ENCODE measurements at regions not wholly inside any gene's neighbourhood (a gene's known extent, or its start where the extent isn't known, plus 50 kb on each side); places are given as distances from the start of the nearest gene placed in this dataset.

- Histone ChIP-seq H3K27me3 (ENCODE audit: control insufficient read depth, insufficient read depth, low read length) (no peaks in the 10 kb centered on the region), H3K27ac (ENCODE audit: low read depth, low read length) (no peak overlapping the region), H3K4me1 (ENCODE audit: control insufficient read depth, insufficient read depth, low read length) (no peaks in the 10 kb centered on the region), H3K9me3 (ENCODE audit: control insufficient read depth, insufficient read depth, low read depth, low read length) (no peaks in the 10 kb centered on the region), H3K36me3 (ENCODE audit: control insufficient read depth, insufficient read depth, low read length) (no peaks in the 10 kb centered on the region), H3K4me3 (ENCODE audit: low read depth, low read length) (no peak overlapping the region), H3K9ac (ENCODE audit: low read length) (no peak overlapping the region)
Measured at GRCh38 chr3:18732474-18732873, 307.3 kb upstream of the SATB1 start.

- no peaks in the 10 kb centered on the region for H3K36me3 ChIP-seq (ENCODE audit: control insufficient read depth, insufficient read depth, low read length)
- H3K27ac ChIP-seq (ENCODE audit: low read depth, low read length) = no peak overlapping the region
- H3K9me3 ChIP-seq (ENCODE audit: control insufficient read depth, insufficient read depth, low read depth, low read length) = no peaks in the 10 kb centered on the region
- H3K4me1 ChIP-seq (ENCODE audit: control insufficient read depth, insufficient read depth, low read length) = no peaks in the 10 kb centered on the region
- no peak overlapping the region for H3K4me3 ChIP-seq (ENCODE audit: low read depth, low read length)
- no peaks in the 10 kb centered on the region for H3K27me3 ChIP-seq (ENCODE audit: control insufficient read depth, insufficient read depth, low read length)
- no peak overlapping the region for H3K9ac ChIP-seq (ENCODE audit: low read length)
Measured at GRCh38 chr3:18730491-18730890, 305.4 kb upstream of the SATB1 start.

DNA sequence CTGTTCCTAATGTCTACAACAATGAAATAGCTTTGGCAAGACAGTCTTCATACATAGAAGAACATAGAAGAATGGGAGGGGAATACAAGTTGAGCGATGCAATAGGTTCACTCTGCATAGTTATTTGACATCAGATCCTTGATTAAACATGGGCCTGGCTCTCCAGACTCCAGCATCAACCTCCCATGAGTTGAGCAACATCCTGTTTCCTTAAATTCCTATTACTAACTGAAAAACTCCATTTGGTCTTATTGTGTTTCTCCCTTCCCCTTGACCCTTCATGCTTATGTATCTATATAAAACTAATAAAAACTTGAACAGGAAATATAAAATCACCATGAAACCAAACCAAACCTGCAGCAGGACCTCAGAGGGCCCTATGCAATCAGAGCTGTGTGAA is 304.5 kb upstream of the SATB1 start:
- no peaks in the 10 kb centered on the region for H3K36me3 ChIP-seq (ENCODE audit: control insufficient read depth, insufficient read depth, low read length)
- no peaks in the 10 kb centered on the region for H3K9me3 ChIP-seq (ENCODE audit: control insufficient read depth, insufficient read depth, low read depth, low read length)
- H3K27ac ChIP-seq (ENCODE audit: low read depth, low read length) = no peak overlapping the region
- H3K4me3 ChIP-seq (ENCODE audit: low read depth, low read length) = no peak overlapping the region
- H3K27me3 ChIP-seq (ENCODE audit: control insufficient read depth, insufficient read depth, low read length) = no peaks in the 10 kb centered on the region
- no peak overlapping the region for H3K9ac ChIP-seq (ENCODE audit: low read length)
- no peaks in the 10 kb centered on the region for H3K4me1 ChIP-seq (ENCODE audit: control insufficient read depth, insufficient read depth, low read length)

DNA sequence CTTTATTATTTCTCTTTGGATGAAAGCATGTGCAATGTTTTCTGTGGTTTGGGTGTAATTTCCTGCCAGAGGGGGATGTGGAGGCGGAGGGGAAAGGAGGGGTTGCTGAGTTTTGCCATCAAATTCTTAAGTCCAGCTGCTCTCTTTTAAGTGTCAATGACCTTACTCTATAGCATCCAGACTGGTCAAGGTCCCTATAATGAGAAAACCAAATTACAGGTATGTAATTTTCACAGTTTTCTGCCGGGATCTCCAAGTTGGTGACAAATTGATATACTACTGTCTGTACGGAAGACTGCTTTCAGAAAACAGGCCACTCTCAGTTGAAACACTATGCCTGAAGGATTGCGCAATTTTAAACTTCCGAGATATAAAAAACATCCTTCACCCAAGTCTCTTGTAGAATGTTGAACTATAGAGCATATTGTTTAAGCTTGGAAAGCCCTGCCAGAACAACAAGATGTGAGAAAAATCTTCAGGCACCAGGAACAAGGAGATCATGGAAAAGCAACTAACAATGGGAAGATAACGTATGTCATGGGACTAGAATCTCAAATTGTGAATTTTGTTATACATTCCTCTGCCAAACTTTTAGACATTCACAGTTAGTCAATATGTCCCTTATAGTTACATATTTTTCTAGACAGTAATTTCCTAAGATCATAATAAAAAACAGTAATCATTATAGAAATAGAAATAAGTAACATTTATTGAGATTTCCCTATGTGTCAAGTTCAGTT is 300.7 kb upstream of the SATB1 start:
- H3K4me3 ChIP-seq (ENCODE audit: low read depth, low read length) = no peak overlapping the region
- H3K9ac ChIP-seq (ENCODE audit: low read length) = no peak overlapping the region
- H3K27me3 ChIP-seq (ENCODE audit: control insufficient read depth, insufficient read depth, low read length) = no peaks in the 10 kb centered on the region
- no peak overlapping the region for H3K27ac ChIP-seq (ENCODE audit: low read depth, low read length)
- H3K9me3 ChIP-seq (ENCODE audit: control insufficient read depth, insufficient read depth, low read depth, low read length) = no peaks in the 10 kb centered on the region
- no peaks in the 10 kb centered on the region for H3K36me3 ChIP-seq (ENCODE audit: control insufficient read depth, insufficient read depth, low read length)
- H3K4me1 ChIP-seq (ENCODE audit: control insufficient read depth, insufficient read depth, low read length) = no peaks in the 10 kb centered on the region

DNA sequence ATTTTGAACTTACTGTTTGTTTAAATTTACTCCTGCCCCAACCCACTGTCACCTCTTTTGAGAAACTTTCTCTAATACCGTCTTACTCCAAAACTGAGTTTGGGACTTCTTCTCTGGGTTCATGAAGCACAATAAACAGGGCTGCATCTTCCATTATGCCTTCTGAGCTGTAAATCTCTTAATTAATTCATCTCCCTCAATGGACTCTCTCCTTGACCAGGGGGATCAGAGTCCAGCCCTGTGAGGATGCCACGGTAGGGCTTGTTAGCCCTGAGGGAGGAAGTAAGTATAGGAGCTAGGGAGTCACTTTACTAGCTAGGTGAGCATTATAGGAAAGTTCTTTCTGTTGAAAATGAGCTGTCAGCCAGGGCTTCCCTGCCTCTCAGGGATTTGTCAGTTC is 299.3 kb upstream of the SATB1 start:
- no peaks in the 10 kb centered on the region for H3K36me3 ChIP-seq (ENCODE audit: control insufficient read depth, insufficient read depth, low read length)
- no peak overlapping the region for H3K27ac ChIP-seq (ENCODE audit: low read depth, low read length)
- H3K9me3 ChIP-seq (ENCODE audit: control insufficient read depth, insufficient read depth, low read depth, low read length) = 0 out of 2 replicates have a peak, but pooled peaks cover under 1% of the 10 kb centered on the region
- no peaks in the 10 kb centered on the region for H3K27me3 ChIP-seq (ENCODE audit: control insufficient read depth, insufficient read depth, low read length)
- H3K4me3 ChIP-seq (ENCODE audit: low read depth, low read length) = no peak overlapping the region
- H3K4me1 ChIP-seq (ENCODE audit: control insufficient read depth, insufficient read depth, low read length) = no peaks in the 10 kb centered on the region
- no peak overlapping the region for H3K9ac ChIP-seq (ENCODE audit: low read length)

GRCh38 chr3:18723206-18723810 is 298.2 kb upstream of the SATB1 start:
- Histone ChIP-seq H3K27me3 (ENCODE audit: control insufficient read depth, insufficient read depth, low read length) (no peaks in the 10 kb centered on the region), H3K9me3 (ENCODE audit: control insufficient read depth, insufficient read depth, low read depth, low read length) (0 out of 2 replicates have a peak, but pooled peaks cover 3% of the 10 kb centered on the region), H3K4me3 (ENCODE audit: low read depth, low read length) (no peak overlapping the region), H3K27ac (ENCODE audit: low read depth, low read length) (no peak overlapping the region), H3K36me3 (ENCODE audit: control insufficient read depth, insufficient read depth, low read length) (no peaks in the 10 kb centered on the region), H3K9ac (ENCODE audit: low read length) (no peak overlapping the region), H3K4me1 (ENCODE audit: control insufficient read depth, insufficient read depth, low read length) (no peaks in the 10 kb centered on the region)

GRCh38 chr3:18720543-18720942 is 295.4 kb upstream of the SATB1 start:
- no peak overlapping the region for H3K9ac ChIP-seq (ENCODE audit: low read length)
- no peaks in the 10 kb centered on the region for H3K4me1 ChIP-seq (ENCODE audit: control insufficient read depth, insufficient read depth, low read length)
- no peak overlapping the region for H3K27ac ChIP-seq (ENCODE audit: low read depth, low read length)
- H3K4me3 ChIP-seq (ENCODE audit: low read depth, low read length) = no peak overlapping the region
- no peaks in the 10 kb centered on the region for H3K27me3 ChIP-seq (ENCODE audit: control insufficient read depth, insufficient read depth, low read length)
- H3K9me3 ChIP-seq (ENCODE audit: control insufficient read depth, insufficient read depth, low read depth, low read length) = 0 out of 2 replicates have a peak, but pooled peaks cover 3% of the 10 kb centered on the region
- H3K36me3 ChIP-seq (ENCODE audit: control insufficient read depth, insufficient read depth, low read length) = no peaks in the 10 kb centered on the region

GRCh38 chr3:18717598-18717997 is 292.5 kb upstream of the SATB1 start:
- H3K27me3 ChIP-seq (ENCODE audit: control insufficient read depth, insufficient read depth, low read length) = no peaks in the 10 kb centered on the region
- H3K4me3 ChIP-seq (ENCODE audit: low read depth, low read length) = no peak overlapping the region
- no peak overlapping the region for H3K9ac ChIP-seq (ENCODE audit: low read length)
- H3K9me3 ChIP-seq (ENCODE audit: control insufficient read depth, insufficient read depth, low read depth, low read length) = 0 out of 2 replicates have a peak, but pooled peaks cover 3% of the 10 kb centered on the region
- no peaks in the 10 kb centered on the region for H3K36me3 ChIP-seq (ENCODE audit: control insufficient read depth, insufficient read depth, low read length)
- no peak overlapping the region for H3K27ac ChIP-seq (ENCODE audit: low read depth, low read length)
- no peaks in the 10 kb centered on the region for H3K4me1 ChIP-seq (ENCODE audit: control insufficient read depth, insufficient read depth, low read length)

GRCh38 chr3:18716821-18717220 is 291.7 kb upstream of the SATB1 start:
- no peaks in the 10 kb centered on the region for H3K27me3 ChIP-seq (ENCODE audit: control insufficient read depth, insufficient read depth, low read length)
- H3K9ac ChIP-seq (ENCODE audit: low read length) = no peak overlapping the region
- no peaks in the 10 kb centered on the region for H3K36me3 ChIP-seq (ENCODE audit: control insufficient read depth, insufficient read depth, low read length)
- H3K9me3 ChIP-seq (ENCODE audit: control insufficient read depth, insufficient read depth, low read depth, low read length) = 0 out of 2 replicates have a peak, but pooled peaks cover 3% of the 10 kb centered on the region
- H3K27ac ChIP-seq (ENCODE audit: low read depth, low read length) = no peak overlapping the region
- H3K4me1 ChIP-seq (ENCODE audit: control insufficient read depth, insufficient read depth, low read length) = no peaks in the 10 kb centered on the region
- H3K4me3 ChIP-seq (ENCODE audit: low read depth, low read length) = no peak overlapping the region

DNA sequence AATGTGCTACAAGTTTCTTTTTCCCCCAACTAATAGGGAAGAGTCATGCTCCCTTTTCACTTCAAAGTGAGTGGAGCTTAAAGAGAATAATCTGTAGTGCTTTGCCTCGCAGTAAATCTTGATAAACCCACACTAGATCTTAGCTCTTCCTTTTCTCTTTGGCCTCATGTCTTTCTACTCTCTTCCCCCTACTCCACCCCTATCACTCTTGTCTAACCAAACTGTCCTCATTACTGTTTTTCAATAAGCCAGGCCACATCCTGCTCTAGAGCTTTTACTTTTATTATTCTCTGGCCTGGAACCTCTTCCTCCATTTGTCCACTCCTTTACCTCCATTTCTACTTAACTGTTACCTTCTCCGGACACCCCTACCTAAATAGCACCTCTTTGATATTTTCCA is 291.0 kb upstream of the SATB1 start:
- Histone ChIP-seq H3K4me3 (ENCODE audit: low read depth, low read length) (no peak overlapping the region), H3K9ac (ENCODE audit: low read length) (no peak overlapping the region), H3K27ac (ENCODE audit: low read depth, low read length) (no peak overlapping the region), H3K27me3 (ENCODE audit: control insufficient read depth, insufficient read depth, low read length) (no peaks in the 10 kb centered on the region), H3K36me3 (ENCODE audit: control insufficient read depth, insufficient read depth, low read length) (no peaks in the 10 kb centered on the region), H3K4me1 (ENCODE audit: control insufficient read depth, insufficient read depth, low read length) (no peaks in the 10 kb centered on the region), H3K9me3 (ENCODE audit: control insufficient read depth, insufficient read depth, low read depth, low read length) (0 out of 2 replicates have a peak, but pooled peaks cover 3% of the 10 kb centered on the region)

DNA sequence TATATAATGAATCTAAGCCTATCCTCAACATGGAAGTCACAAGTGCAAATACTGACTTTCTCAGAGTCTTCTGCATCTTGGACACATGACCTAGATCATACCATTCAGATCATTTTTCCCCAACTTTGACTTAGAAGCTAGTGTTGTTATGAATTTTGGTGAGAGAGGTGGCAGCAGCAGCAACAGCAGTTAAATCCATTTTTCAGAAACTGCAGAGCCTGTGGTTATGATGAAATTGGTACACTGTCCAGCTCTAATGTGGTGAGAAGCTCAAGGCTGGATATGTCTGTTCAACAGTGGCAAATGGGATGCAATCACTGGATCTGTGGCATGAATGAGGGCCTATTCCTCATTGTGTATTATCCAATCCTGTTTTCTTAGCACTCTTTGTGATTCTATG is 290.1 kb upstream of the SATB1 start:
- Histone ChIP-seq H3K27ac (ENCODE audit: low read depth, low read length) (no peak overlapping the region), H3K4me3 (ENCODE audit: low read depth, low read length) (no peak overlapping the region), H3K36me3 (ENCODE audit: control insufficient read depth, insufficient read depth, low read length) (no peaks in the 10 kb centered on the region), H3K27me3 (ENCODE audit: control insufficient read depth, insufficient read depth, low read length) (no peaks in the 10 kb centered on the region), H3K4me1 (ENCODE audit: control insufficient read depth, insufficient read depth, low read length) (no peaks in the 10 kb centered on the region), H3K9me3 (ENCODE audit: control insufficient read depth, insufficient read depth, low read depth, low read length) (0 out of 2 replicates have a peak, but pooled peaks cover 3% of the 10 kb centered on the region), H3K9ac (ENCODE audit: low read length) (no peak overlapping the region)

Measured in HUES6 (cell line).